ENCODE measurements at regions not wholly inside any gene's neighbourhood (a gene's known extent, or its start where the extent isn't known, plus 50 kb on each side); places are given as distances from the start of the nearest gene placed in this dataset.

GRCh38 chr6:144390886-144391285 is 105.8 kb downstream of the UTRN start:
- TF ChIP-seq CTCF (IDR thresholded peaks at IDR 0.05; ENCODE audit: unreplicated experiment): no peak
- Mint-ChIP-seq H3K27ac (no peak overlapping the region), H3K9me3 (peaks cover 6% of the 10 kb centered on the region), H3K36me3 (peaks cover 6% of the 10 kb centered on the region), H3K4me3 (no peak overlapping the region), H3K4me1 (peaks cover 22% of the 10 kb centered on the region), H3K27me3 (ENCODE audit: low read depth) (no peaks in the 10 kb centered on the region)
- no peak for DNase-seq (ENCODE audit: low spot score in 2 of 2, unreplicated experiment in 2 of 2)

- TF ChIP-seq CTCF (IDR thresholded peaks at IDR 0.05; ENCODE audit: unreplicated experiment): no peak
- peak overlapping the region; percentile 47 for H3K27ac Mint-ChIP-seq
- H3K4me3 Mint-ChIP-seq: no peak overlapping the region
- no peak for DNase-seq (ENCODE audit: low spot score in 2 of 2, unreplicated experiment in 2 of 2)
- peaks cover 11% of the 10 kb centered on the region for H3K36me3 Mint-ChIP-seq
- no peaks in the 10 kb centered on the region for H3K27me3 Mint-ChIP-seq (ENCODE audit: low read depth)
- H3K9me3 Mint-ChIP-seq: peaks cover 13% of the 10 kb centered on the region
- peaks cover 22% of the 10 kb centered on the region for H3K4me1 Mint-ChIP-seq
Measured at GRCh38 chr6:144392536-144392935, 107.4 kb downstream of the UTRN start.

GRCh38 chr6:144394210-144394609 is 109.1 kb downstream of the UTRN start:
- peaks cover 21% of the 10 kb centered on the region for H3K4me1 Mint-ChIP-seq
- H3K36me3 Mint-ChIP-seq: peaks cover 20% of the 10 kb centered on the region
- no peak overlapping the region for H3K27ac Mint-ChIP-seq
- H3K4me3 Mint-ChIP-seq: no peak overlapping the region
- DNase-seq (ENCODE audit: low spot score in 2 of 2, unreplicated experiment in 2 of 2): no peak
- H3K9me3 Mint-ChIP-seq: peaks cover 22% of the 10 kb centered on the region
- no peaks in the 10 kb centered on the region for H3K27me3 Mint-ChIP-seq (ENCODE audit: low read depth)
- no peak for TF ChIP-seq CTCF (IDR thresholded peaks at IDR 0.05; ENCODE audit: unreplicated experiment)

- TF ChIP-seq CTCF (IDR thresholded peaks at IDR 0.05; ENCODE audit: unreplicated experiment): no peak
- peaks cover 27% of the 10 kb centered on the region for H3K4me1 Mint-ChIP-seq
- no peak for DNase-seq (ENCODE audit: low spot score in 2 of 2, unreplicated experiment in 2 of 2)
- no peaks in the 10 kb centered on the region for H3K27me3 Mint-ChIP-seq (ENCODE audit: low read depth)
- peaks cover 24% of the 10 kb centered on the region for H3K36me3 Mint-ChIP-seq
- H3K27ac Mint-ChIP-seq: no peak overlapping the region
- H3K4me3 Mint-ChIP-seq: no peak overlapping the region
- H3K9me3 Mint-ChIP-seq: peaks cover 22% of the 10 kb centered on the region
Measured at GRCh38 chr6:144395014-144395413, 109.9 kb downstream of the UTRN start.

- Mint-ChIP-seq H3K36me3 (peaks cover 24% of the 10 kb centered on the region), H3K4me3 (no peak overlapping the region), H3K4me1 (peaks cover 27% of the 10 kb centered on the region), H3K27me3 (ENCODE audit: low read depth) (no peaks in the 10 kb centered on the region), H3K27ac (no peak overlapping the region), H3K9me3 (peaks cover 22% of the 10 kb centered on the region)
- no peak for TF ChIP-seq CTCF (IDR thresholded peaks at IDR 0.05; ENCODE audit: unreplicated experiment)
- DNase-seq (ENCODE audit: low spot score in 2 of 2, unreplicated experiment in 2 of 2): no peak
Measured at GRCh38 chr6:144395826-144396225, 110.7 kb downstream of the UTRN start.

- no peak for DNase-seq (ENCODE audit: low spot score in 2 of 2, unreplicated experiment in 2 of 2)
- Mint-ChIP-seq H3K27me3 (ENCODE audit: low read depth) (no peaks in the 10 kb centered on the region), H3K27ac (no peak overlapping the region), H3K4me1 (peaks cover 22% of the 10 kb centered on the region), H3K9me3 (peaks cover 26% of the 10 kb centered on the region), H3K36me3 (peaks cover 29% of the 10 kb centered on the region), H3K4me3 (no peak overlapping the region)
- no peak for TF ChIP-seq CTCF (IDR thresholded peaks at IDR 0.05; ENCODE audit: unreplicated experiment)
Measured at GRCh38 chr6:144397141-144397540, 112.0 kb downstream of the UTRN start.
